ENCODE measurements at regions not wholly inside any gene's neighbourhood (a gene's known extent, or its start where the extent isn't known, plus 50 kb on each side); places are given as distances from the start of the nearest gene placed in this dataset.

DNA sequence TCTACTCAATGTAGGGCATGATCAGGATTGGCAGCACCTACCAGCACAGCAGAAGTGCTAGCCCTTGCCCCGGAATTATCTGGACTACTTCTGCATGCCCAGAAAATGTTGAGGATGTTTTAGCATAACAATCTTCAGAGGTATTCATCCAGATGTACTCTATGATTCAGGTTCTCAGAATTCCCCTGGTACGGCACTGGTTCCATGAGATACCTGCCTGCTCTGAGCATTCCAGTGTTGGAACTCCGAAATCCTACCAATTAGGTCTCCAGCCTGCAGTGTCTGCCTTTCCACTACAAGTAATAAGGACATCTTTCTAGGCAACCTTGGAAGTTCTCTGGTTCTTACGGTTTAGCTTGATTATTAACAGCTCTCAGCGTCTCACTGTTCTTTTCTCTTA lies 554.5 kb downstream of the HACE1 start:
- TF ChIP-seq POLR2A (IDR thresholded peaks at IDR 0.05; ENCODE audit: low read depth, low read length) (no peak), YY1 (IDR thresholded peaks at IDR 0.05; ENCODE audit: low read depth, low read length) (no peak), JUND (IDR thresholded peaks at IDR 0.05; ENCODE audit: low read depth, low read length) (no peak), ZNF274 (IDR thresholded peaks at IDR 0.05; ENCODE audit: insufficient read depth, insufficient read length) (no peak)
- TF ChIP-seq, protein P1, sequence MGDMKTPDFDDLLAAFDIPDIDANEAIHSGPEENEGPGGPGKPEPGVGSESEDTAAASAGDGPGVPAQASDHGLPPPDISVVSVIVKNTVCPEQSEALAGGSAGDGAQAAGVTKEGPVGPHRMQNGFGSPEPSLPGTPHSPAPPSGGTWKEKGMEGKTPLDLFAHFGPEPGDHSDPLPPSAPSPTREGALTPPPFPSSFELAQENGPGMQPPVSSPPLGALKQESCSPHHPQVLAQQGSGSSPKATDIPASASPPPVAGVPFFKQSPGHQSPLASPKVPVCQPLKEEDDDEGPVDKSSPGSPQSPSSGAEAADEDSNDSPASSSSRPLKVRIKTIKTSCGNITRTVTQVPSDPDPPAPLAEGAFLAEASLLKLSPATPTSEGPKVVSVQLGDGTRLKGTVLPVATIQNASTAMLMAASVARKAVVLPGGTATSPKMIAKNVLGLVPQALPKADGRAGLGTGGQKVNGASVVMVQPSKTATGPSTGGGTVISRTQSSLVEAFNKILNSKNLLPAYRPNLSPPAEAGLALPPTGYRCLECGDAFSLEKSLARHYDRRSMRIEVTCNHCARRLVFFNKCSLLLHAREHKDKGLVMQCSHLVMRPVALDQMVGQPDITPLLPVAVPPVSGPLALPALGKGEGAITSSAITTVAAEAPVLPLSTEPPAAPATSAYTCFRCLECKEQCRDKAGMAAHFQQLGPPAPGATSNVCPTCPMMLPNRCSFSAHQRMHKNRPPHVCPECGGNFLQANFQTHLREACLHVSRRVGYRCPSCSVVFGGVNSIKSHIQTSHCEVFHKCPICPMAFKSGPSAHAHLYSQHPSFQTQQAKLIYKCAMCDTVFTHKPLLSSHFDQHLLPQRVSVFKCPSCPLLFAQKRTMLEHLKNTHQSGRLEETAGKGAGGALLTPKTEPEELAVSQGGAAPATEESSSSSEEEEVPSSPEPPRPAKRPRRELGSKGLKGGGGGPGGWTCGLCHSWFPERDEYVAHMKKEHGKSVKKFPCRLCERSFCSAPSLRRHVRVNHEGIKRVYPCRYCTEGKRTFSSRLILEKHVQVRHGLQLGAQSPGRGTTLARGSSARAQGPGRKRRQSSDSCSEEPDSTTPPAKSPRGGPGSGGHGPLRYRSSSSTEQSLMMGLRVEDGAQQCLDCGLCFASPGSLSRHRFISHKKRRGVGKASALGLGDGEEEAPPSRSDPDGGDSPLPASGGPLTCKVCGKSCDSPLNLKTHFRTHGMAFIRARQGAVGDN (IDR thresholded peaks at IDR 0.05) = no peak
